SH-SY5Y (cell line): ENCODE measurements at regions not wholly inside any gene's neighbourhood (a gene's known extent, or its start where the extent isn't known, plus 50 kb on each side); places are given as distances from the start of the nearest gene placed in this dataset.

Source experiments
- GATA2 ChIP-seq: IDR thresholded peaks from 2 replicates; pipeline ENCODE4 v1.6.1; 2011; ENCODE audit warnings: mild to moderate bottlenecking, low read depth, low read length
- GATA3 ChIP-seq: IDR thresholded peaks from 2 replicates; pipeline ENCODE4 v1.6.1; 2011; ENCODE audit warnings: low read depth, mild to moderate bottlenecking, low read length, moderate library complexity

- TF ChIP-seq GATA2 (no peak), GATA3 (no peak)
Observed at GRCh38 chr5:6262651-6263363, 115.5 kb downstream of the MED10 start.
